ENCODE measurements at regions not wholly inside any gene's neighbourhood (a gene's known extent, or its start where the extent isn't known, plus 50 kb on each side); places are given as distances from the start of the nearest gene placed in this dataset.
"Not testable (repeated sequence)": the region's sequence is repeated elsewhere in the genome, so short reads cannot be mapped to it uniquely, and the experiment has no call there.

GRCh38 chr9:97786341-97786740, 66.7 kb upstream of the FOXE1 start:
- peak; percentile 19 for DNase-seq (ENCODE audit: low read depth)
- H3K4me3 ChIP-seq (ENCODE audit: low read depth, low read length): no peak overlapping the region
- TF ChIP-seq, protein P1, sequence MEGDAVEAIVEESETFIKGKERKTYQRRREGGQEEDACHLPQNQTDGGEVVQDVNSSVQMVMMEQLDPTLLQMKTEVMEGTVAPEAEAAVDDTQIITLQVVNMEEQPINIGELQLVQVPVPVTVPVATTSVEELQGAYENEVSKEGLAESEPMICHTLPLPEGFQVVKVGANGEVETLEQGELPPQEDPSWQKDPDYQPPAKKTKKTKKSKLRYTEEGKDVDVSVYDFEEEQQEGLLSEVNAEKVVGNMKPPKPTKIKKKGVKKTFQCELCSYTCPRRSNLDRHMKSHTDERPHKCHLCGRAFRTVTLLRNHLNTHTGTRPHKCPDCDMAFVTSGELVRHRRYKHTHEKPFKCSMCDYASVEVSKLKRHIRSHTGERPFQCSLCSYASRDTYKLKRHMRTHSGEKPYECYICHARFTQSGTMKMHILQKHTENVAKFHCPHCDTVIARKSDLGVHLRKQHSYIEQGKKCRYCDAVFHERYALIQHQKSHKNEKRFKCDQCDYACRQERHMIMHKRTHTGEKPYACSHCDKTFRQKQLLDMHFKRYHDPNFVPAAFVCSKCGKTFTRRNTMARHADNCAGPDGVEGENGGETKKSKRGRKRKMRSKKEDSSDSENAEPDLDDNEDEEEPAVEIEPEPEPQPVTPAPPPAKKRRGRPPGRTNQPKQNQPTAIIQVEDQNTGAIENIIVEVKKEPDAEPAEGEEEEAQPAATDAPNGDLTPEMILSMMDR (conservative IDR thresholded peaks at IDR 0.05; ENCODE audit: low read depth, low read length): no peak

GRCh38 chr9:97787551-97787950, 65.5 kb upstream of the FOXE1 start:
- DNase-seq (ENCODE audit: low read depth): no peak
- TF ChIP-seq, protein P1 (conservative IDR thresholded peaks at IDR 0.05; ENCODE audit: low read depth, low read length): no peak
- H3K4me3 ChIP-seq (ENCODE audit: low read depth, low read length): no peak overlapping the region

DNA sequence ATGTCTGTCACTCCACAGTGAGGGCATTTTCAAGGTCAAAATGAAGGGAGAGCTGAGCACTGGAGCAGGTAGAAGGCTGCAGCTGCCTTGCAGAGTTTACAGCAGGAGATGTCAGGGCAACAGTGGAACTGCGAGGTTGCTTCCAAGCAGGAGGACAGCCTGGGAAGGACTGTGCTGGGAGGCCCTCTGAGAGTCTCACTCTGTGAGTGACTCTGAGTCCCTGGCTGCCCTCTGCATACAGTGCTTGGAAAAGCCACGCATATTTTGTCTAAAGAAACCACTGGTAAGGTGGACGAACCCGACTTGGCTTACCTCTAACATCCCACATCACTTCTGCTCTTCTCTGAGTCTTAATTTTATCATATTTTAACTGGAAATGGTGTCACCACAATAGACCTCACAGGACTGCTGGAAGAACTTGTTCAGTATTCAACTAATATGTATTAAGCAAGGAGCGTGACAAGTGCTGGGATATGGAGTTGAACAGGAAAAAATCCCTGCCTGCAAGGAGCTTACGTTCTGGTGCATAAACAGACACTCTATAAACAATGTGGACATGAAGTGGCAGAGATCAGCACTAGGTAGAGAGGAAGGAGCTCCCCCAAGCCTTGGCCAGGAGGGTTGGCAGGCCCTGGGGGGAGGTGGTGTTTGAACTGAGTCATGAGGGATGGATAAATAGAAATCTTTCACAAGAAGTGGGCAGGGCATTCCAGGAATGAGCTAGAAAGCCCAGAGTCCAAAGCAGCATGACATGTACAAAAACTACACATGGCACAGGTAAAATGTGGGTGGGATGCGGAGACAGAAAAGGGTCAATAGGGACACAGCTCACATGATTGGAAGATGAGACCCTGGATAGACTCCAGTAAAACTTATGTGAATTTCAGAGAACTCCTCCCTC, 64.0 kb upstream of the FOXE1 start:
- no peak overlapping the region for H3K4me3 ChIP-seq (ENCODE audit: low read depth, low read length)
- TF ChIP-seq, protein P1 (conservative IDR thresholded peaks at IDR 0.05; ENCODE audit: low read depth, low read length): no peak
- DNase-seq (ENCODE audit: low read depth): no peak

DNA sequence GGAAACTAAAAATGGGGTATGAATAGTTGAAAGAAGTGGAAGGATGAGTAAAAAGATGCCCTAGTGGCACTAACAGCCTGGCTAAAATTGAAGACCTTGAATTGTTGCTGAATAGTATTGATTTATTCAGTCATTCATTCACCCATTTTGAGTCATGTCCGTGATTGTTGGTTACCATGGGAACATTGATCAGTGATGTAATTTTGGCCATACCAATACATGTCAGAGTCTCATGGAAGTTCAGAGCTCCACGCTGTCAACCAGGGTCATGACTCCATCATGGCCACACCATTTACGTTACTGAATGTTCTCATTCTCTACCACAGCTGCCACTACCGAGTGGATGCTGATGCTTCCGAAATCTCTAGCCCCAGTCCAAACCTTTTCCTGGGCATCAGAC, 62.5 kb upstream of the FOXE1 start:
- H3K4me3 ChIP-seq (ENCODE audit: low read depth, low read length): no peak overlapping the region
- DNase-seq (ENCODE audit: low read depth): no peak
- TF ChIP-seq, protein P1 (conservative IDR thresholded peaks at IDR 0.05; ENCODE audit: low read depth, low read length): no peak

GRCh38 chr9:97791542-97791941, 61.5 kb upstream of the FOXE1 start:
- TF ChIP-seq, protein P1 (conservative IDR thresholded peaks at IDR 0.05; ENCODE audit: low read depth, low read length): no peak
- no peak for DNase-seq (ENCODE audit: low read depth)
- H3K4me3 ChIP-seq (ENCODE audit: low read depth, low read length): no peak overlapping the region

- H3K4me3 ChIP-seq (ENCODE audit: low read depth, low read length): no peak overlapping the region
- DNase-seq (ENCODE audit: low read depth): no peak
- TF ChIP-seq, protein P1 (conservative IDR thresholded peaks at IDR 0.05; ENCODE audit: low read depth, low read length): no peak
These were observed 60.0 kb upstream of the FOXE1 start for GRCh38 chr9:97793067-97793466.

- H3K4me3 ChIP-seq (ENCODE audit: low read depth, low read length): no peak overlapping the region
- no peak for DNase-seq (ENCODE audit: low read depth)
- TF ChIP-seq, protein P1 (conservative IDR thresholded peaks at IDR 0.05; ENCODE audit: low read depth, low read length): no peak
These were observed 58.4 kb upstream of the FOXE1 start for GRCh38 chr9:97794666-97795065.

DNA sequence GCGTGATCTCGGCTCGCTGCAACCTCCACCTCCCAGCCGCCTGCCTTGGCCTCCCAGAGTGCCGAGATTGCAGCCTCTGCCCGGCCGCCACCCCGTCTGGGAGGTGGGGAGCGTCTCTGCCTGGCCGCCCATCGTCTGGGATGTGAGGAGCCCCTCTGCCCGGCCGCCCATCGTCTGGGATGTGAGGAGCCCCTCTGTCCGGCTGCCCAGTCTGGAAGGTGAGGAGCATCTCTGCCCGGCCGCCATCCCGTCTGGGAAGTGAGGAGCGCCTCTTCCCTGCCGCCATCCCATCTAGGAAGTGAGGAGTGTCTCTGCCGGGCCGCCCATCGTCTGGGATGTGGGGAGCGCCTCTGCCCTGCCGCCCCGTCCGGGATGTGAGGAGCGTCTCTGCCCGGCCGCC, 56.9 kb upstream of the FOXE1 start:
- not testable (repeated sequence) for DNase-seq (ENCODE audit: low read depth); H3K4me3 ChIP-seq (ENCODE audit: low read depth, low read length)
